ENCODE measurements at regions not wholly inside any gene's neighbourhood (a gene's known extent, or its start where the extent isn't known, plus 50 kb on each side); places are given as distances from the start of the nearest gene placed in this dataset.

GRCh38 chr4:110850461-110851442 lies 227.9 kb upstream of the PITX2 start:
- no peak for TF ChIP-seq EZH2 (IDR thresholded peaks at IDR 0.05; ENCODE audit: low read length)
- no peak for TF ChIP-seq CTCF (optimal IDR thresholded peaks at IDR 0.05 in 1 of 3, IDR thresholded peaks at IDR 0.05 in 1 of 3, conservative IDR thresholded peaks at IDR 0.05 in 1 of 3; ENCODE audit: extremely low read depth in 1 of 3, insufficient read depth in 2 of 3, low read length in 3 of 3)

All from keratinocyte (primary cell).